GM19452 (cell line): ENCODE measurements at regions not wholly inside any gene's neighbourhood (a gene's known extent, or its start where the extent isn't known, plus 50 kb on each side); places are given as distances from the start of the nearest gene placed in this dataset.

Experiments
- ATAC-seq: cut with Tn5 transposase; IDR thresholded peaks from one replicate; pipeline ENCODE4 v1.9.1; 2021; ENCODE audit not compliant: unreplicated experiment

- no peak for ATAC-seq
Measured at GRCh38 chr6:144855812-144856531, 570.8 kb downstream of the UTRN start.

- no peak for ATAC-seq
Measured at GRCh38 chr6:144856622-144857021, 571.5 kb downstream of the UTRN start.

- ATAC-seq, result no peak
Measured at GRCh38 chr6:144857086-144857485, 572.0 kb downstream of the UTRN start.

- no peak for ATAC-seq
Measured at GRCh38 chr6:144862769-144863168, 577.6 kb downstream of the UTRN start.

- no peak for ATAC-seq
Measured at GRCh38 chr6:144867761-144868160, 582.6 kb downstream of the UTRN start.

GRCh38 chr6:144870782-144871181 lies 585.6 kb downstream of the UTRN start:
- ATAC-seq, result no peak

- no peak for ATAC-seq
Measured at GRCh38 chr6:144873623-144874378, 588.7 kb downstream of the UTRN start.

GRCh38 chr6:144876689-144877088 lies 591.6 kb downstream of the UTRN start:
- no peak for ATAC-seq

- ATAC-seq, result no peak
Measured at GRCh38 chr6:144877118-144877517, 592.0 kb downstream of the UTRN start.

- no peak for ATAC-seq
Measured at GRCh38 chr6:144878577-144878976, 593.4 kb downstream of the UTRN start.

- no peak for ATAC-seq
Measured at GRCh38 chr6:144879436-144879835, 594.3 kb downstream of the UTRN start.

- ATAC-seq, result no peak
Measured at GRCh38 chr6:144882425-144882824, 597.3 kb downstream of the UTRN start.

- no peak for ATAC-seq
Measured at GRCh38 chr6:144883915-144884314, 598.8 kb downstream of the UTRN start.

- no peak for ATAC-seq
Measured at GRCh38 chr6:144885817-144886216, 600.7 kb downstream of the UTRN start.

- no peak for ATAC-seq
Measured at GRCh38 chr6:144886682-144887081, 601.5 kb downstream of the UTRN start.

GRCh38 chr6:144888621-144889020 lies 603.5 kb downstream of the UTRN start:
- no peak for ATAC-seq

- ATAC-seq, result no peak
Measured at GRCh38 chr6:144893680-144894151, 608.6 kb downstream of the UTRN start.

GRCh38 chr6:144894240-144894639 lies 609.1 kb downstream of the UTRN start:
- ATAC-seq, result no peak

GRCh38 chr6:144895313-144896278 lies 610.5 kb downstream of the UTRN start:
- ATAC-seq, result no peak

GRCh38 chr6:144896289-144896688 lies 611.2 kb downstream of the UTRN start:
- ATAC-seq, result no peak

- no peak for ATAC-seq
Measured at GRCh38 chr6:144896871-144897270, 611.7 kb downstream of the UTRN start.
